ENCODE measurements at regions not wholly inside any gene's neighbourhood (a gene's known extent, or its start where the extent isn't known, plus 50 kb on each side); places are given as distances from the start of the nearest gene placed in this dataset.
"Not testable (repeated sequence)": the region's sequence is repeated elsewhere in the genome, so short reads cannot be mapped to it uniquely, and the experiment has no call there.

DNA sequence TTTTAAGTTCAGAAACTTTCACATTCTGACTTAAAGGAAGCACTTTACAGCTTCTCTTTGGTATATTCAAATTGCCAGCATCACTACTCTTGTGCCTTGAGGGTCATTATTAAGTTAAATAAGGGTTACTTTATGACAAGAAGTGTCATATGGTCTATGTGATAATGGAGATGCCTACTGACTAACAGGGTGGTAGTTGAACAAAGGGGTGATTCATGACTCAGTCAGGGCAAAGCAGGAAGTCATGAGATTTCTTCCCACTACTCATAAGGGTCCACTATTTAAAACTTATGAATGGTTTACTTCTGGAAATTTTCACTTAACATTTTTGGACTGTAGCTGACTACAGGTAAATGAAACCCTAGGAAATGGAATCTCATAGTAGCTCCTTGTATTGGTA is 938.3 kb upstream of the PTPRD start:
- FAIRE-seq = no peak

DNA sequence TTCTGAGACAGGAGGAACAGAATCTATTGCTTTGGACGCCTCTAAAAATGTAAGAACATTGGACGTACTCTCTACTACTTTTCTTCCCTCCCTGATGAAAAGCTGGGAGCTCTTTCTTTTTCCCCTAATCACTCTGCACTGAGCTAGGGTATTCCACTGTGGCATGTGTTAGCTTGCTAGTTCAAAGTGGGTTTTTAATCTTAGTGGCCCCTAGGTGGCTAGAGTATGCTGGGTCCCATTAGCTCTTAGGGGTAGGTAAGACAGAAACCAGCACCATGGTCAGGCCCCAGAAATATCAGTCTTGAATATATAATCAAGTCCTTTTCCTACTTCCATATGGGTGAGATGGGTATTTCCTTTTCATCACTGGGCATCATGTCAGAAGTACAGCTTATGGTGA is 945.2 kb upstream of the PTPRD start:
- FAIRE-seq = no peak

DNA sequence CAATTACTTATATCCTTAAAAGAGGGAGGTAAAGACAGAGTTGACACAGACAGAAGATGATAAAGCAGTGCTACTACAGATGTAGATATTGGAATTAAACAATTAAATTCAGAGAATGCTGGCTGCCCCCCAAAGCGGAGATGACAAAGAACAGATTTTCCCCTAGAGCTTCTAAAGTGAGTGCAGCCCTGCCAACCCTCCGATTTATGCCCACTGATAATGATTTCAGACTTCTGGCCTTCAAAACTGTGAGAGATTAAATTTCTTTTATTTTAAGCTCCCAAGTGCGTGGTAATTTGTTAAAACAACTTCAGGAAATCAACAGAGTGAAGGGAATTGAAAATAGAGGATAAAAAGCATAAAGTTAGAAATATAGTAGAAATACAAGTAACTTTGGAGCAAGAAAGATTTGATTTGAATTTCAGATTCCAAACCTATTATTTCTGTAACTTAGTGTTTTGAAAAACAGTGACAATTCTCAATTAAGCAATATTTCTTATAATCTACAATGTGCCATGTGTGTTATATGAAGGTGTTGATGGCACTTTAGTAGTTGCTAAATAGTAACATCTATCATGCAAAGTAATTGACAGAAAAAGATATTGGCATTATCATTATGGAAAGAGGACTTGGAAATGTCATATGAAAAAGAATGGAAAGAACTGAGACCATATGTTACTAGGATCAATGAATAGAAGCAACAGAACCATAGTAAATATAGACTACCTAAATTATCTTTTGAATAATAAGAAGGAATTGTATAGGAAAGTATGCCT is 946.4 kb upstream of the PTPRD start:
- FAIRE-seq = no peak

DNA sequence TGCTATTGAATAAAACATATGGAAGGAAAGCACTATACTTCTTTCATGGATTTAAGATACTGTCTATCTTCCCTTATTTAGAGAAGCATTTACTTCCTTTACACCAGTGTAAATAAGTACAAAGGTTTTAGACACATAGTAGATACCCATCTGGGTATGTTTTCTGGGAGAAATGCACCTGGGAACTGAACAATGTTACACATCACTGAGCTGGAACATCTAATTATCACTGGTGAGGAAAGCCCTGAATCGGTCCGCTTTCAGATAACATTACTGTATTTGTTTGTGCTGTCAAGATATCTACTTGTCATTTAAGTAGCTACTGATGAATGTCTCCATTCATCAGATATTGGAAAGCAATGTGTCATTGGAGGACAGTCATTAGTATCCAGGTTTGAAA is 964.7 kb upstream of the PTPRD start:
- FAIRE-seq = no peak

DNA sequence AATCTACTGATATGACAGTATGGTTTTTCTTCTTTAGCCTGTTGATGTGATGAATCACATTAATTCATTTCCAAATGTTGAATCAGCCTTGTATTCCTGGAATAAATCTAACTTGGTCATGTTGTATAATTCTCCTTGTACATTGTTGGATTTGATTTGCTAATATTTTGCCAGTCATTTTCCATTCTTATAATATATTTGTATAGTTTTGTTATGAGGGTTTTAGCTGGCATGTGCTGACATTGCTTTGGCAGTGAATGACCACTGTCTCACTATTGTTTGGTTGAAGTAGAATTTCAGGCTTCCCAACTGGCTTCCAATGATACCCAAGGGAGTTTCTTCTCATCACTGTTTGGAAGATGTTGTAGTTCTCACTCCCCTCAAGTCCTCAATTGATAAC is 983.0 kb upstream of the PTPRD start:
- FAIRE-seq = no peak

DNA sequence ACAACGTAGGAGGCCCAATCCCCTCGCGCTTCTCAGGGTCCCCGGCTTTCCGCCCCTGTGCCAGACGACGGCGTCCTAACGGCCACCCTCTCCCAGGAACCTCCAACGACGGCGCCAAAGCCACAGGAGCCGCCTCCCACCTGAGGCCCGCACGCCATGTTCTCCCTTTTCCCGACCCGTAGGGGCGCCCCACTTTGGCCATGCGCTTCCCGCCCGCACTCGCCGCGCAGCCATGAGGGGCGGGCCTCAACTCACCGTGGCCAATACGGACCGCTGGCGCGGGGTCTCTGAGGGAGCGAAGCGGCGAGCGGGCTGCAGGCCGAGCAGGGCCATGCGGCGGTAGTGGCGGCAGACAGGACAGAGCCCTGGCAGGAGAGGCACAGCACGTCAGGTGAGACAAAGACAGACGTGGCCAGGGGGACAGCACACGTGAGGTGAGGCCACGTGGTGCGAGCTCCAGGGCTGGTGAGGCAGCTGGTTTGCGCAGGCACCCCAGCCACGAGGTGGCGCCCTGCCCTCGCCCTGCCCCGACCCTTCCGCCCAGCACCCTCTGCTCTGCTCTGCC is 1005.5 kb upstream of the PTPRD start:
- FAIRE-seq = no peak

DNA sequence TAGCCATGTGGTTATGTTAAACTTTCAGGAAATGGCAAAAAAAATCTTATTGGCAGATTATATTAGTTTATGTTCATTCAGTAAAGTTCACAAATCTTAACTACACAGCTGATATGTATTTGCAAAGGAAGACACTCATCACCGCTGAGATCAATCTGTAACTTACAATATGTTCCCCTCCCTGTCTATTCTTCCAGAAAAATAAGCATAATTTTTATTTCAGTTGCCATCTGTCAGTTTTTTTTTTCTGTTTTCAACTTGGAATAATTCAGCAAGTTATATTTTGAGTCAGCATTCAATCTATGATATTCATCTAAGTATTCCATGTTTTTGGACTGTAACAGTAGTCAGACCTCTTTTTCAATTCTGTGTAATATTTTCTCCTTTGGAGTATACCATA is 1019.9 kb upstream of the PTPRD start:
- no peak for FAIRE-seq

DNA sequence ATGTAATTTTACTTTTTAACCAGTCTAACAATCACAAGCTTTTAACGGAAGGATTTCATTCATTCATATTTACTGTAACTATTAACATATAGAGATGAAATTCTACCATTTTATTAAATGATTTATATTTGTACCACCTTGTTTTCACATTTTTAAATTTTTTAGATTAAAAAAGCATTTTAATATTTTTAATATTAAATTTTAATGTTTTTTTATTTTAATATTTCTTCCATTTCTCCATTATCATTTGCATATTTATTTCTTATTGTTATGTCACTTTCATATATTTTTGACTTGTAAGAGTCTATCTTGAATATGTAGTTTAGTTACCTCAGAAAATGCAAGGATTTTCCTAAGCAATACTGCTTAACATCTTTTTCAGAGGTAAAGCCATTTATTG is 1034.0 kb upstream of the PTPRD start:
- FAIRE-seq = peak; percentile 67

DNA sequence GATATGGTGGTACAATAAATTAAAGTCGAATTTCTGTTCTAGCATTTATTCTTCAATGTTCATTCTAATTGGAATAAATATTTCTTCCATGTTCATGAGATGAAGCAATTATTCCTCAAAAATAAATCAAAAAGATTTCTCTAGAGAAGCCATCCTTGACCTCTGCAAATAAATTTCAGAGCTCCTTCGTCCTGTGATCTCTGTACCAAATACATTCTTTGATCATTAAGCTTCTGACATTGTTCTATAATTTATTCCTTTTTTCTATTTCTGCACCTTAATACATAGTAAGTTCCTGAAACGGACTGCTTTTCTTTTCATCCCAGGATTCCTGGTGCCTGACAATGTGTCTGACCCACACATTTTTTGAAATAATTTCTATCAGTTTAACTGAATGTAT is 1039.3 kb upstream of the TYRP1 start:
- FAIRE-seq = no peak

DNA sequence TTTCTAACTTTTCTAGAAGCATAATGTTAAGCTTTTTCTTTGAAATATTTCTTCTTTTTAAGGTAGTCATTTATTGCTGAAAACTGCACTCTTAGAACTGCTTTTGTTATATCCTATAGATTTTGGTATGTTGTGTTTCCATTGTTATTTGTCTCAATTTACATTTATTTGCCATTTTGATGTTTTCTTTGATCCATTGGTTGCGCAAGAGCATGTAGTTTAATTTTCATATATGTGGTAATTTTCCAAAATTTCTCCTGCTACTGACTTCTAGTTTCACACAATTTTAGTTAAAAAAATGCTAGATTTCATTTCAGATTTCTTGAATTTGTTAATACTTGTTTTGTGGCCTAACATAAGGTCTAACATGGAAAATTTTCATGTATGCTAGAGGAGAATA is 1029.3 kb upstream of the TYRP1 start:
- no peak for FAIRE-seq

DNA sequence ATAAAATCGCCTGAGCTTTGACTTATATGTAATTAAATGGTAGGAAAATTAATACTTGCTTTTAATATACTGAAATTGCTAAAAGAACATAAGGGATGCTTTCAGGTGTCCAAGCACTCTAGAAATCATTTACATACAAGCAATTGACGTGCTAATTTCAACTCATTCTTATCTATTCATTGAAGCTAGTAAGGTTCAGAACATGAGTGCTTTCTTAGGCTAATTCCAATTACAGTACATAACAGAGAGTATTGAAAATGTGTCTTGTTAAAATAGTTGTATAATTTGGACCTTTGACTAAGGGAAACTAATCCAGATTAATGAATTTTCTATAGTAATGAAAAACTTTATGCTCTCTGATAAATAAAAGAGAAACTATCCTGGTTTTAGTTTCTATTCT is 1016.4 kb upstream of the TYRP1 start:
- no peak for FAIRE-seq

DNA sequence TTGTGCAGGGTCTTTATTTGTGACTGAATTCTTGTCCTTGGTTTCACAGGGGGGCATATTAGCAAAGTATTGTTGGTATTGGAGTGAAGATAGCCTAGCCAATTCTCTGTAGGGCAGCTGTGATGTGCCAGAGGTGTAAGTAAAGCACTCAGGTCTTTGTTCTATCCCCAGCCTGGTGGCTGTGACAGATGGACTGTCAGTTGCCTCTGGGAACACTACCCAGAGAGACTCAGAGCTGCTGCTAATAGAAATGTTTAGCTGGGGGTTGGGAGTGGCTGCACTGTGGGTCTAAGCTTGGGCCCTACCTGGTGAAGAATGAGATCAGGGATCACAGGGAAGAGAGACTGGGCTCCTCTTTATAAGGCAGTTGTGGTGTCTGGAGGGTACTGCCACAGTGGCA is 1006.5 kb upstream of the TYRP1 start:
- no peak for FAIRE-seq

DNA sequence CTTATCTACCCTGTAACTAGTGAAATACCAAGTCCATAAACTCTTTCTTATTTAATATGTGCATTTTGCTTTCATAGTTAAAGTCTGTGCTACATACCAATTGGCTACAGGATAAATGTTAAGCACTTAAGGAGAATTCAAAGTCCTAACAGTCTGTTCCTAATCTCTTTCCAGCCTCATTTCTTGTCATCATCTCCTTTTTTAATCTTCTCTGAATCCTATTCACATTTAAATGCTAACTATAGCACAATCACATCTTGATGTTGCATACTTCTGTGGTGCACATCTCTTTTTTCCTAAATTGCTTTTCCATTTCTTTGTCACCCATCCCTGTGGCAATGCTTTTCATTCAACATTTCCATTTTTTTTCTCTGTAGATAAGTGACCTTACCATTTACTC is 996.1 kb upstream of the TYRP1 start:
- no peak for FAIRE-seq

DNA sequence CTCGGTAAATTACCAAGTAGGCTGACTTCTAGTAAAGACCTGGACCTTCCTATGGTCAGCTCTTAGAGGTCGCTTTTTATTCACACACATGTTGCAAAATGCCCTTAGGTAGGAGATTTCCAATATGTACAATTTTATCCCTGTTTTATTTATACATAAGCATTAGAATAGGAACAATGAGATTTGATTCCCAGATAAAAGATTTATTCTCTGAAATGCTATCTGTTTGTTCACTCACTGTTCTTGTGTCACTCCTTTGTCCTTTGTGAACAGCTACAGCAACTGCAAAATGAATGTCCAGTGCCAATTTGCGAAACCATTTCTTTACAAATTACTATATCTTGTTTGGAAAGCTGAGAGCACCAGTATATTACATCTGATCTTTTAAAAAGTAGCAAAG is 991.5 kb upstream of the TYRP1 start:
- no peak for FAIRE-seq

DNA sequence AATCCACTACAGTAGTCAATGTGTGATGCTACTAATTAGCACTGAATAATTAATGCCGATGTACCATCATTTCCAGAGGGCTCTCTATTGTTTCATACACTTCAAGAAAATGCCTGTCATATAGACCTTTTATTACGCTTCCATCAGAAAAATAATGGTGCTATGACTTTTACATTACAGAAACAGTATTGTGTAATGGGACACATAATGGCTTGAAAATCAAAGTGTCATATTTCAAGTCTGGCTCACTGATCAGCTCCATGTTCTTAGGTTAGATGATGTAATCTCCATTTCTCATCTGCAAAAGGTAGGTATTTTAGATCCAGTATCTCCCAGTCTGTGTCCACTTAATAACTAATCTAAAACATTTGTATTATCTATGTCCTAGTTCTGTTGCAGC is 990.6 kb upstream of the TYRP1 start:
- FAIRE-seq = no peak

DNA sequence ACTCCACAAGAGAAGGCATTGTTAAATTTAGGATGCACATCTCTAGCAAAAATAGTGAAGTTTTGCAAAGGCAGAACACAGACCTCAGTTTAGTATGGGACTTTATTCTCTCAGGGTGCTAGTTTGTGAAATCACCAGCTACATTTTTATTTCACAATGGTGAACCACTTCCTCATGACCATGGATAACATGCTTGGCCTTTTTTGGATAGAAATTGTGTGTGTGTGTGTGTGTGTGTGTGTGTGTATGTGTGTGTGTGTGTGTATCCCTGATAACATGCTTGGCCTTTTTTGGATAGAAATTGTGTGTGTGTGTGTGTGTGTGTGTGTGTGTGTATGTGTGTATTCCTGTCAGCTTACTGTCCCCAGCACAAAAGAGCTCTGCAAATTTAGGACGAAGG is 989.0 kb upstream of the TYRP1 start:
- not testable (repeated sequence) for FAIRE-seq

DNA sequence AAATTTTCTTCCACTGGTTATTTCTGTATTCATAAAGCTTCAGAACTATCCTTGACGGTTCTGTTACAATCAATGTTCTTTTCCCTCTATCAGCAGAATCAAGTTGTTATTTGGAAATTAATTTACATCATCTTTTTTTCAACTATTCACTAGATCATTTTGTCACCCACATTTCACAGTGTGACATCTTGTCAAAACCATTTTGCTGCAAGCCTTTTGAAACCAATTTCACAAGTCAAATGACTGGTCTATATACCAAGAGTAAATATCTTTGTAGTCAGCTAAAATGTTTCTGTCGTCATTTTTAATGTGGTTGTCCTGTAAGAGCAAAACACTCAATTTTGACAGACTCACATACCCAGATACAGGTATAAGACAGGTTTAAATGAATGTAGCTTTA is 984.3 kb upstream of the TYRP1 start:
- no peak for FAIRE-seq

DNA sequence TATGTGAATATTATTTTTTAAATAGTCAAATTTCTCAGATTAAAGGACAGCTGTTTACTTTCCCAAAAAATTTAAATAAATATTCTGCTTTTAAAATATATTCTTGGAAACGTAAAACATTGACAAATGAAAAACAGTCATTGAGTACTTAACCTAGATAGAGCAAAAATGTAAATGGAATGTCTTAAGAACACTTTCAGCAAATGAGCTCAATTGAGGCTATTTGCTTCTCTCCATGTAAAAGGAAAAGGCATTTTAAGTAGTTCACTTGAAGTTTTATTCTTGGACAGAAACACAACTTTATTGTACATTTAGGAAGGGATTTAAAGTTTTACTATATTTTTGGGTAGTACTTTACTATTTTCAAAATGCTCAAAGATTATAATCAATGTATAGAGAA is 983.6 kb upstream of the TYRP1 start:
- no peak for FAIRE-seq

DNA sequence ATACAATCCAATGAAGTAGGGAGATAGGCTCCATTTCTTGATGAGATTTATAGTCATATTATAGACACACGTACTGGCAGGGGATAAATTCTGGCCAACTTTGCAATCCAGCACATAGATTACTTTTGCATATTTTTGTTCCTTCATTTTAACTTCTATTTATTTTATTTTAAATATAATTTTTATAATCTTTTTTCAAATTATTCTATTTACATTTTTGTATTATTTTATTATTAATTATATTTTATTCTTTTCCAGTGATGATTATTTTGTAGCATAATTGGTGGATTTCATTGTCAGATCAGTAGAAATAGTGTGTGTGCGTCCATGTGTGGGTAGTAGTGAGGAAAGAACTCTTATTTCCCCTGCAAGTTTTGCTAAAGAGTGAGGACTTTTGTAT is 980.1 kb upstream of the TYRP1 start:
- no peak for FAIRE-seq

DNA sequence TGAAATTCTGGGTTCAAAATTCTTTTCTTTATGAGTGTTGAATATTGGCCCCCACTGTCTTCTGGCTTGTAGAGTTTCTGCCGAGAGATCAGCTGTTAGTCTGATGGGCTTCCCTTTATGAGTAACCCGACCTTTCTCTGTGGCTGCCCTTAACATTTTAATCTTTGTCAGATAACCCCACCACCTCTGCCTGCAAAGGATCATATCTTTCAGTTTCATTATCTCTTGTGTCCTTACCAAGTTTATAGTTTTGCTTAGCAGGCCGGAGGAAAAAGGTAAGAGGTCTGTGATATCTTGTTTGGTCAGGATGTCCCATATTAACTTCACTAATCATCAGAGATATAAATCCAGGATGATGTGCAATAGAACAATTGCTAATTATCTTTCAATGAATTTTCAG is 970.2 kb upstream of the TYRP1 start:
- FAIRE-seq = no peak

DNA sequence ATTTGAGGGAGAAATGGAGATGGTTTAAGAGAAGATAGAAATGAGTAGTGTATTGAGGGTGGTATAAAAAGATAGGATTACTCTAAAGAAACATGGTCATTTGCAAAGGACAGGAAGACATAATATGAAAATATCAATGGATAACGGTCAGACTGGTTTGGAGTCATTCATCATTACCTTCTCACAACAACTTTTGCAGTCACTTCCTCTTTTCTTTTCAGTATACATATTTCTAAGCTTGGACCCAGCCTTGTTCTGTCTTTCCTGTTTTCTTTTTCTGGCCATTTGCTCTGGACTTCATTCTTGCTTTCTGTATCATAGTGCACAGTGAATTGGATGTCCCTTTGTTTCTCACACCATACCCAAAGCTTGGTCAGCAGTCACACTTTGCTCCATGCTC is 966.5 kb upstream of the TYRP1 start:
- FAIRE-seq = no peak

DNA sequence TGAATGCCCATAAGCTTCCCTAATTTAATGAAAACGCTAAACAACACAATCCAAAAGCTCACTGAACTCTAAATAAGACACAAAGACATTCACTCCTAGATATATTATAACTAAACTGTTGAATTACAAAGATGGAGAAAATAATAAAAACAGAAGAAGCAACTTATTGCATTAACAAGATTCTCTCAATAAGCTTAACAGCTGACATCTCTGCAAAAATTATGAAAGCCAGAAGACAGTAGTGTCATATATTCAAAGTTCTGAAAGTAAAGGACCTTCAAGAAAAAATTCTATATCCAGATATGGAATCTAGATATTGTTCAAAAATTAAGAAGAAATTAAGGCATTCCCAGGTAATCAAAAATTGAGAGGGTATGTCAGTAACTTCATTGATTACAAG is 957.8 kb upstream of the TYRP1 start:
- no peak for FAIRE-seq

DNA sequence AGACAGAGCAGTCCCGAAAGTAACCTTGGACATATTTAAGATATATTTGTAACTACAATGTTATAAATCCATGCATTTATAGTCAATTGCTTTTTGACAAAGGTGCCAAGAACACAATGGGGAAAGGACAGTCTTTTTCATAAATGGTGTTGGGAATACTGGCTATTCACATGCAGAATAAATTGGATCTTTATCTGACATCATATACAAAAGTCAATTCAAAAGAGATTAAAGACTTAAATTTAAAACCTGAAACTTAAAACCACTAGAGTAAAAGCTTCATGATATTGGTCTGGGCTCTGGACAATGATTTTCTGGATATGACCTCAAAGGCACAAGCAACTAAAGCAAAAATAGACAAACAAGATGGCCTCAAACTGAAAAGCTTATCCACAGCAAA is 950.7 kb upstream of the TYRP1 start:
- FAIRE-seq = no peak

DNA sequence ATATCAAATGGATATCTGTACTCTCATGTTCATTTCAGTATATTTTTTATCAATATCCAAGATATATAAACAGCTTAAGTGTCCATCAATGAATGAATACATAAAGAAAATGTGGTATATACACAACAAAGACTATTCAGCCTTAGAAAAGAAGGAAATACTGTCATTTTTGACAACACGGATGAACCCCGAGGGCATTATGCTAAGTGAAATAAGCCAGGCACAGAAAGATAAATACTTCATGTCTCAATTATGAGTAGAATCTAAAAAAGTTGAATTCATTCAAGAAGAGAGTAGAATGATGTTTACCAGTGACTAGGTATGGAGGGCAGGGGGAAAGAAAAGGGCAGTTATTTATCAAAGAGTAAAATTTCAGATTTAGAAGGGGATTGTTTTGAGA is 949.8 kb upstream of the TYRP1 start:
- no peak for FAIRE-seq

DNA sequence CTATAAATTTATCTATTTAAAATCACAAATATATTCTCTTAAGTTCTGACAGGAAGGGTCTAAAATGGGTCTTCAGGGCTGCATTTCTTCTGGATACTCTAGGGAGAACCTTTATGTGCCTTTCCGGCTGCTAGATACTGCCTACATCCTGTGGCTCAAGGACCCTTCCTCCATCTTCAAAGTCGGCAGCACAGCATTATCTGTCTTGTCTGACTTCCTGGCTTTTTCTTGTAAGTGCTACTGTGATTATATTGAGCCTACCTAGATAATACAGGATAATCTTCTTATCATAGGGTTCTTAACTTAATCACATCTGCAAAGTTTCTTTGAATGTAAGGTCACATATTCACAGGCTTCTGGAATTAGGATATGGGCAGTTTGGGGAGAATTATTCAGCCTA is 943.8 kb upstream of the TYRP1 start:
- FAIRE-seq = no peak
